BE2C (cell line): ENCODE measurements at regions not wholly inside any gene's neighbourhood (a gene's known extent, or its start where the extent isn't known, plus 50 kb on each side); places are given as distances from the start of the nearest gene placed in this dataset.
"Not testable (repeated sequence)": the region's sequence is repeated elsewhere in the genome, so short reads cannot be mapped to it uniquely, and the experiment has no call there.

Source experiments
- DNase-seq: peaks from one replicate; pipeline ENCODE4 v3.0.0-alpha.2; 2020
- H3K27me3 ChIP-seq: fragments of 250-450 bp; sonication (Bioruptor Pico); 2 replicates; pipeline ENCODE4 v1.5.1; 2020; ENCODE audit warnings: mild to moderate bottlenecking
- H3K36me3 ChIP-seq: fragments of 250-450 bp; sonication (Bioruptor Pico); 2 replicates; pipeline ENCODE4 v1.5.1; 2020; ENCODE audit warnings: mild to moderate bottlenecking
- H3K4me1 ChIP-seq: fragments of 250-450 bp; sonication (Bioruptor Pico); 2 replicates; pipeline ENCODE4 v1.5.1; 2020
- H3K4me3 ChIP-seq: 2 replicates; pipeline ENCODE4 v1.5.1; 2011; ENCODE audit warnings: low read depth, low read length
- H3K9me3 ChIP-seq: fragments of 250-450 bp; sonication (Bioruptor Pico); 2 replicates; pipeline ENCODE4 v1.5.1; 2020
- TF ChIP-seq, protein P1 (sequence below): IDR thresholded peaks from 2 replicates; pipeline ENCODE4 v1.5.1; 2012; ENCODE audit warnings: mild to moderate bottlenecking, low read depth, low read length

- Histone ChIP-seq H3K4me1 (peaks cover 21% of the 10 kb centered on the region), H3K36me3 (no peaks in the 10 kb centered on the region), H3K4me3 (no peak overlapping the region), H3K27me3 (no peaks in the 10 kb centered on the region), H3K9me3 (no peaks in the 10 kb centered on the region)
- peak; percentile 83 for DNase-seq
- TF ChIP-seq, protein P1, sequence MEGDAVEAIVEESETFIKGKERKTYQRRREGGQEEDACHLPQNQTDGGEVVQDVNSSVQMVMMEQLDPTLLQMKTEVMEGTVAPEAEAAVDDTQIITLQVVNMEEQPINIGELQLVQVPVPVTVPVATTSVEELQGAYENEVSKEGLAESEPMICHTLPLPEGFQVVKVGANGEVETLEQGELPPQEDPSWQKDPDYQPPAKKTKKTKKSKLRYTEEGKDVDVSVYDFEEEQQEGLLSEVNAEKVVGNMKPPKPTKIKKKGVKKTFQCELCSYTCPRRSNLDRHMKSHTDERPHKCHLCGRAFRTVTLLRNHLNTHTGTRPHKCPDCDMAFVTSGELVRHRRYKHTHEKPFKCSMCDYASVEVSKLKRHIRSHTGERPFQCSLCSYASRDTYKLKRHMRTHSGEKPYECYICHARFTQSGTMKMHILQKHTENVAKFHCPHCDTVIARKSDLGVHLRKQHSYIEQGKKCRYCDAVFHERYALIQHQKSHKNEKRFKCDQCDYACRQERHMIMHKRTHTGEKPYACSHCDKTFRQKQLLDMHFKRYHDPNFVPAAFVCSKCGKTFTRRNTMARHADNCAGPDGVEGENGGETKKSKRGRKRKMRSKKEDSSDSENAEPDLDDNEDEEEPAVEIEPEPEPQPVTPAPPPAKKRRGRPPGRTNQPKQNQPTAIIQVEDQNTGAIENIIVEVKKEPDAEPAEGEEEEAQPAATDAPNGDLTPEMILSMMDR: no peak
These were observed 222.9 kb upstream of the KCNK2 start for GRCh38 chr1:214859647-214860046.

- no peak for DNase-seq
- no peak overlapping the region for H3K4me3 ChIP-seq
- TF ChIP-seq, protein P1: no peak
These were observed 220.9 kb upstream of the KCNK2 start for GRCh38 chr1:214861615-214862014.

GRCh38 chr1:214862421-214862820, 220.1 kb upstream of the KCNK2 start:
- H3K4me3 ChIP-seq: no peak overlapping the region
- TF ChIP-seq, protein P1: no peak

More at GRCh38 chr1:214861615-214862014, 220.9 kb upstream of the KCNK2 start:
- H3K9me3 ChIP-seq: no peaks in the 10 kb centered on the region
- peaks cover 21% of the 10 kb centered on the region for H3K4me1 ChIP-seq
- no peaks in the 10 kb centered on the region for H3K27me3 ChIP-seq
- no peaks in the 10 kb centered on the region for H3K36me3 ChIP-seq

GRCh38 chr1:214864896-214865688, 217.4 kb upstream of the KCNK2 start:
- no peaks in the 10 kb centered on the region for H3K27me3 ChIP-seq
- H3K4me1 ChIP-seq: peaks cover 6% of the 10 kb centered on the region; the same call in 1 of the 2 replicates
- no peak overlapping the region for H3K4me3 ChIP-seq
- no peaks in the 10 kb centered on the region for H3K36me3 ChIP-seq
- TF ChIP-seq, protein P1: no peak
- no peak for DNase-seq
- H3K9me3 ChIP-seq: no peaks in the 10 kb centered on the region

More at GRCh38 chr1:214862421-214862820, 220.1 kb upstream of the KCNK2 start:
- DNase-seq: no peak
- Histone ChIP-seq H3K4me1 (peaks cover 21% of the 10 kb centered on the region), H3K9me3 (no peaks in the 10 kb centered on the region), H3K36me3 (no peaks in the 10 kb centered on the region), H3K27me3 (no peaks in the 10 kb centered on the region)

GRCh38 chr1:214870426-214870825, 212.1 kb upstream of the KCNK2 start:
- not testable (repeated sequence) for H3K36me3 ChIP-seq, DNase-seq, H3K4me3 ChIP-seq, H3K4me1 ChIP-seq, H3K27me3 ChIP-seq, H3K9me3 ChIP-seq

DNA sequence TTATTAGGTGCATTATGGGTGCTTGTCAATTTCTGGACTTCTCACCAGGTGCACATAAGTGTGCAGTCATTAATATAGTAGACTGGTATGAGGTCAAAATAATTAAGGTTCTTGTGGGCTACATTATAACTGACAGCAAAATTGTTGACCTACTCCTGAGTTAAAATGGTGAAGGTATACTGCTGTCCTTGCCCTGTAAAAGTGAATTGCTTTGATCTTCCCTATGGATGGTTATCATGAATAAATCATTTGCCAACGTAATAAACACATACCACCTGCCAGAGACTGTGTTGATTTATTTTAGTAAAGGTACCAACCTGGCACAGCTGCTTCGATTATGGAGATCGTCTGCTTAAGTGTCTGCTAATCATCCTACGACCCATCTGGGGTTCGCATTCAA, 201.6 kb upstream of the KCNK2 start:
- TF ChIP-seq, protein P1: no peak

More for the DNA sequence above, 201.6 kb upstream of the KCNK2 start:
- no peaks in the 10 kb centered on the region for H3K36me3 ChIP-seq
- H3K27me3 ChIP-seq: no peaks in the 10 kb centered on the region
- no peak overlapping the region for H3K4me3 ChIP-seq
- no peaks in the 10 kb centered on the region for H3K4me1 ChIP-seq
- no peak for DNase-seq
- H3K9me3 ChIP-seq: no peaks in the 10 kb centered on the region
